LNCAP (cell line): ENCODE measurements at regions not wholly inside any gene's neighbourhood (a gene's known extent, or its start where the extent isn't known, plus 50 kb on each side); places are given as distances from the start of the nearest gene placed in this dataset.

Experiments used
- CTCF ChIP-seq: fragments of 450-650 bp; IDR thresholded peaks from 2 replicates; pipeline ENCODE4 v1.5.1; 2017; ENCODE audit warnings: mild to moderate bottlenecking

GRCh38 chr2:149799013-149799705 lies 211.6 kb upstream of the MMADHC start:
- TF ChIP-seq CTCF = peak; percentile 43

GRCh38 chr2:149797030-149797429 lies 209.5 kb upstream of the MMADHC start:
- no peak for TF ChIP-seq CTCF

- TF ChIP-seq CTCF = no peak
Measured at GRCh38 chr2:149789549-149789948, 202.0 kb upstream of the MMADHC start.

- no peak for TF ChIP-seq CTCF
Measured at GRCh38 chr2:149787206-149787605, 199.6 kb upstream of the MMADHC start.

GRCh38 chr2:149783284-149783683 lies 195.7 kb upstream of the MMADHC start:
- TF ChIP-seq CTCF = no peak

- TF ChIP-seq CTCF = no peak
Measured at GRCh38 chr2:149782572-149782971, 195.0 kb upstream of the MMADHC start.

- TF ChIP-seq CTCF = no peak
Measured at GRCh38 chr2:149781263-149781808, 193.8 kb upstream of the MMADHC start.
